Karpas-422 (cell line): ENCODE measurements at regions not wholly inside any gene's neighbourhood (a gene's known extent, or its start where the extent isn't known, plus 50 kb on each side); places are given as distances from the start of the nearest gene placed in this dataset.

Source experiments
- DNase-seq: peaks from one replicate; pipeline ENCODE4 v3.0.0-alpha.2; 2015
- H2AFZ ChIP-seq: fragments of 200-600 bp; sonication (generic); 2 replicates; pipeline ENCODE4 v1.6.1; 2014; ENCODE audit warnings: antibody characterized with exemption, low read length, mixed read lengths
- H3K27ac ChIP-seq: fragments of 200-600 bp; sonication (generic); 2 replicates; pipeline ENCODE4 v1.5.1; 2014; ENCODE audit warnings: mild to moderate bottlenecking, low read length, moderate library complexity
- H3K27me3 ChIP-seq: fragments of 200-600 bp; sonication (generic); 2 replicates; pipeline ENCODE4 v1.6.1; 2014; ENCODE audit warnings: low read length, mixed read lengths
- H3K36me3 ChIP-seq: fragments of 200-600 bp; sonication (generic); 2 replicates; pipeline ENCODE4 v1.6.1; 2014; ENCODE audit warnings: low read length, mixed read lengths; ENCODE audit not compliant: insufficient read depth
- H3K4me1 ChIP-seq: fragments of 200-600 bp; sonication (generic); 2 replicates; pipeline ENCODE4 v1.6.1; 2014; ENCODE audit warnings: mild to moderate bottlenecking, low read length, mixed read lengths
- H3K4me2 ChIP-seq: fragments of 200-600 bp; sonication (generic); 2 replicates; pipeline ENCODE4 v1.6.1; 2014; ENCODE audit warnings: low read length, low read depth, mild to moderate bottlenecking; ENCODE audit not compliant: poor library complexity, severe bottlenecking
- H3K4me3 ChIP-seq: fragments of 200-600 bp; sonication (generic); 2 replicates; pipeline ENCODE4 v1.5.1; 2014; ENCODE audit warnings: mild to moderate bottlenecking, antibody characterized with exemption, low read length, mixed read lengths
- H3K79me2 ChIP-seq: fragments of 200-600 bp; sonication (generic); 2 replicates; pipeline ENCODE4 v1.6.1; 2014; ENCODE audit warnings: mild to moderate bottlenecking, low read length, mixed read lengths
- H3K9ac ChIP-seq: fragments of 200-600 bp; sonication (generic); 2 replicates; pipeline ENCODE4 v1.6.0; 2014; ENCODE audit warnings: low read length
- H3K9me2 ChIP-seq: fragments of 200-600 bp; sonication (generic), shearing (Covaris generic); replicated peaks from 2 replicates; pipeline ENCODE4 v1.6.0; 2014; ENCODE audit warnings: mild to moderate bottlenecking, low read length, moderate library complexity; ENCODE audit not compliant: insufficient read depth
- H3K9me3 ChIP-seq: fragments of 300-700, 200-600 bp; sonication (generic); 2 replicates; pipeline ENCODE4 v1.6.1; 2014; ENCODE audit warnings: low read length, mixed read lengths
- H4K20me1 ChIP-seq: fragments of 200-600 bp; sonication (generic); 2 replicates; pipeline ENCODE4 v1.6.1; 2014; ENCODE audit warnings: mild to moderate bottlenecking, antibody characterized with exemption, low read length, low read depth; ENCODE audit not compliant: insufficient read depth

GRCh38 chr4:4759232-4759631, 100.2 kb upstream of the MSX1 start:
- no peaks in the 10 kb centered on the region for H3K27me3 ChIP-seq
- no peak overlapping the region for H3K27ac ChIP-seq
- DNase-seq: no peak
- no peaks in the 10 kb centered on the region for H3K9me2 ChIP-seq
- H3K36me3 ChIP-seq: no peaks in the 10 kb centered on the region
- H3K4me1 ChIP-seq: no peaks in the 10 kb centered on the region
- no peak overlapping the region for H3K4me3 ChIP-seq
- H2AFZ ChIP-seq: no peak overlapping the region
- no peaks in the 10 kb centered on the region for H3K79me2 ChIP-seq
- H3K4me2 ChIP-seq: no peak overlapping the region
- H3K9me3 ChIP-seq: no peaks in the 10 kb centered on the region
- H3K9ac ChIP-seq: no peak overlapping the region
- peaks cover 10% of the 10 kb centered on the region; the same call in 1 of the 2 replicates for H4K20me1 ChIP-seq

DNA sequence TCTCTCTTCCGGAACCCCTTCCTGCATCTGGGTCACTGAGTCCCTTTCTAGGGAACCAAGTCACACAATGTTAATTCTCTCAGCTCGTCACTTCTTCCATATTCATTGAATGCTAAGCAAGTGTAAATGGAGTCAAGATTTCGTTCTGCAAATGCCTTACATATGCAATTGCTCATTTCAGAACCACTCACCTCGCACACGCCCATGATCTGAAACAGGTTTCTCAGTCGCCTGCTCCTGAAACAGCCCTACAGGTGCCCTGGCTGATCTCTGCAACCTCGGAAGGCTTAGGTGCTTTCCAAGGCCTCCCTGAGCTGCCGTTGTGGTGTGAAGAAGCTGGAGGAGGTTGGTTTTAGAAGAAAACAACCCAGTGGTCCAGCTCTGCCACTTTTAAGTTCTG, 100.8 kb upstream of the MSX1 start:
- no peak overlapping the region for H3K9ac ChIP-seq
- H3K36me3 ChIP-seq: no peaks in the 10 kb centered on the region
- no peak overlapping the region for H2AFZ ChIP-seq
- H3K9me2 ChIP-seq: no peaks in the 10 kb centered on the region
- no peak overlapping the region for H3K27ac ChIP-seq
- no peaks in the 10 kb centered on the region for H3K79me2 ChIP-seq
- H3K4me2 ChIP-seq: no peak overlapping the region
- H4K20me1 ChIP-seq: peaks cover 10% of the 10 kb centered on the region; the same call in 1 of the 2 replicates
- no peak for DNase-seq
- no peak overlapping the region for H3K4me3 ChIP-seq
- H3K27me3 ChIP-seq: no peaks in the 10 kb centered on the region
- no peaks in the 10 kb centered on the region for H3K9me3 ChIP-seq
- no peaks in the 10 kb centered on the region for H3K4me1 ChIP-seq

- Histone ChIP-seq H3K9me2 (no peaks in the 10 kb centered on the region), H3K4me2 (no peak overlapping the region), H3K9ac (no peak overlapping the region), H3K4me1 (no peaks in the 10 kb centered on the region), H3K4me3 (no peak overlapping the region), H3K27ac (no peak overlapping the region), H3K9me3 (no peaks in the 10 kb centered on the region), H3K27me3 (no peaks in the 10 kb centered on the region), H3K36me3 (no peaks in the 10 kb centered on the region), H4K20me1 (peaks cover 5% of the 10 kb centered on the region; the same call in 1 of the 2 replicates), H2AFZ (no peak overlapping the region), H3K79me2 (no peaks in the 10 kb centered on the region)
- no peak for DNase-seq
Measured at GRCh38 chr4:4755306-4755705, 104.2 kb upstream of the MSX1 start.

DNA sequence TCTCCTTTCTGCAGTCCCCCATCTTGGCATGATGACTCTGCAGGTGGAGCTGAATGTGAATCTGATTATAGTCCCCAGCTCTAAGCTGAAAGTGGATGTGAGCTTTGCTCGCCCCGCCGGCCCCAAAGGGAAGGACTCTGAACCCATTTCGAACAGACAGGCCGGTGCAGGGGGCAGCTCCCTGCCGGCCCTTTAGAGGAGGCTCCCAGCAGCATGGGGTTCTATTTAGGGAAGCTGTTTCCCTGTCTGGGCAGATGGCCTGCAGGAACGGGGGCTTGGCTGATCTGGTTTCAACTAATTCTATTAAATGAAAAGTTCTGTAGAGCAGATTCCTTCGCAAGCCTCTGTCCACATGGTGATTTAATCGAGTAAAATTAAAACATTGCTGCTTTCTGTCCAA, 104.8 kb upstream of the MSX1 start:
- Histone ChIP-seq H4K20me1 (peaks cover 5% of the 10 kb centered on the region; the same call in 1 of the 2 replicates), H3K9me2 (no peaks in the 10 kb centered on the region), H3K4me2 (no peak overlapping the region)

DNA sequence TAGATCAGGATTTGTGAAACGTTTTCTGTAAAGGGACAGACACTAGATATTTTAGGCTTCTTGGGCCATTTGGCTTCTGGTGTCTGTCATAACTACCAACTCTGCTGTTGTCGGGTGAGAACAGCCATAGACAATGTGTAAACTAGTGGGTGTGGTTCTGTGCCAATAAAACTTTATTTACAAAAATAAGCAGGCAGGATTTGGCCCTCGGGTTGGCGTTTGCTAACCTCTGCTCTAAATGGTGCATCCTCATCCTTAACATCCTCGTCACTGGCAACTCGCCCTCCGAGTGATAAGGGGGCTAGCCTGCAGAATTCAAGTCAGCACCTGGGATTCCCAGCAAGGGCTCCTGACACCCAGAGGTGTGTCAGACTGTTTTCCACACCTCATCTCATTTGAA, 105.8 kb upstream of the MSX1 start:
- Histone ChIP-seq H3K36me3 (no peaks in the 10 kb centered on the region), H3K27ac (no peak overlapping the region), H3K9me3 (no peaks in the 10 kb centered on the region), H3K4me1 (no peaks in the 10 kb centered on the region), H3K9me2 (no peaks in the 10 kb centered on the region), H3K4me3 (no peak overlapping the region), H3K79me2 (no peaks in the 10 kb centered on the region), H3K9ac (no peak overlapping the region), H4K20me1 (peaks cover 3% of the 10 kb centered on the region; the same call in 1 of the 2 replicates), H3K4me2 (no peak overlapping the region), H2AFZ (no peak overlapping the region), H3K27me3 (no peaks in the 10 kb centered on the region)
- DNase-seq: no peak

More for the DNA sequence above, 104.8 kb upstream of the MSX1 start:
- Histone ChIP-seq H3K27ac (no peak overlapping the region), H3K36me3 (no peaks in the 10 kb centered on the region), H3K4me1 (no peaks in the 10 kb centered on the region), H3K9ac (no peak overlapping the region), H3K4me3 (no peak overlapping the region), H3K27me3 (no peaks in the 10 kb centered on the region), H2AFZ (no peak overlapping the region), H3K79me2 (no peaks in the 10 kb centered on the region), H3K9me3 (no peaks in the 10 kb centered on the region)
- no peak for DNase-seq

GRCh38 chr4:4752576-4753401, 106.7 kb upstream of the MSX1 start:
- H3K4me3 ChIP-seq: no peak overlapping the region
- H3K27me3 ChIP-seq: no peaks in the 10 kb centered on the region
- no peak overlapping the region for H3K4me2 ChIP-seq
- peaks cover 3% of the 10 kb centered on the region; the same call in 1 of the 2 replicates for H4K20me1 ChIP-seq
- no peaks in the 10 kb centered on the region for H3K4me1 ChIP-seq
- H2AFZ ChIP-seq: no peak overlapping the region
- H3K27ac ChIP-seq: no peak overlapping the region
- DNase-seq: no peak
- no peaks in the 10 kb centered on the region for H3K79me2 ChIP-seq
- H3K9me2 ChIP-seq: no peaks in the 10 kb centered on the region
- no peak overlapping the region for H3K9ac ChIP-seq
- H3K9me3 ChIP-seq: no peaks in the 10 kb centered on the region
- no peaks in the 10 kb centered on the region for H3K36me3 ChIP-seq

DNA sequence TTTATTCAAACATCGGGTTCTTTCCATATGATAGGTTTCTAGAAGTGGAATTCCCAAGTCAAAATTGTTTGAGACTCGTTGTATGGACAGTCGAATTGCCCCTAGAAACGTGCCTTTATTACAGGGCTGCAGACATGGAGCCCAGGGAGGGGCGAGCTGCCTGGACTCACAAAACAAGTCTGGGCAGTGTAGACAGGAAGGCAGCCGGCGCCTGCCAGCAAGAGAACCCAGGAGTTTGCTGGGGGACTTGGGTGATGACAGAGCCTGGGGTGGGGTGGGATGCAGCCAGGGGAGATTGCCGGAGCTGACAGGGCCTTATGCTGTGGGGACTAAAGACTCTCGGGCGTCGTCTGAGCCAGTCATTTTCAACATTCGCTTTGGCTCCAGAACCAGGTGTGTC, 107.4 kb upstream of the MSX1 start:
- Histone ChIP-seq H3K27ac (no peak overlapping the region), H3K27me3 (no peaks in the 10 kb centered on the region), H3K36me3 (no peaks in the 10 kb centered on the region), H3K4me3 (no peak overlapping the region), H3K79me2 (no peaks in the 10 kb centered on the region), H4K20me1 (no peaks in the 10 kb centered on the region), H3K9me2 (no peaks in the 10 kb centered on the region), H3K4me1 (no peaks in the 10 kb centered on the region), H2AFZ (no peak overlapping the region), H3K4me2 (no peak overlapping the region), H3K9ac (no peak overlapping the region), H3K9me3 (peaks cover under 1% of the 10 kb centered on the region; the same call in 1 of the 2 replicates)
- no peak for DNase-seq

DNA sequence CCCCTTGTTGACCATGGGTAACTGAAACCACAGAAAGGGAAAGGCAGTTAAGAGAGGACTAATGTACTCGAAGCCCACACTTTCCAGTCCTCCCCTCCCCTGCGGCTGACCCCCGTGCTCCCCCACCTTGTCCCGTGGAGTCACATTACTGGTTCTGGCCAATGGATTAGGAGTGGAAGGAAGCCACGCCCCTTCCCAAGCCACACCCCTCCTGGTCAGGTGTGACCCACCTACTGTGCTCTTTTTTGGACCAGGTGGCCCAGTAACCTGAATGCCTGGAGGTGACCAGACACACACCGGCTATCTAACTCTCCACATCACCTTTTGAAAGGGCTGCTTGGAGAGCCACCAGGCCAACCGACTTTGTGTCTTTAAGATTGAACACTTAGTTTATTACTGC, 109.3 kb upstream of the MSX1 start:
- Histone ChIP-seq H3K36me3 (no peaks in the 10 kb centered on the region), H3K27ac (no peak overlapping the region), H3K9me2 (no peaks in the 10 kb centered on the region), H4K20me1 (no peaks in the 10 kb centered on the region), H3K4me1 (no peaks in the 10 kb centered on the region), H3K9ac (no peak overlapping the region), H3K4me3 (no peak overlapping the region), H3K4me2 (no peak overlapping the region), H2AFZ (no peak overlapping the region), H3K9me3 (peaks cover 16% of the 10 kb centered on the region), H3K79me2 (no peaks in the 10 kb centered on the region), H3K27me3 (no peaks in the 10 kb centered on the region)
- DNase-seq: no peak
